Endodermal cell (in vitro differentiated cells): ENCODE measurements at regions not wholly inside any gene's neighbourhood (a gene's known extent, or its start where the extent isn't known, plus 50 kb on each side); places are given as distances from the start of the nearest gene placed in this dataset.

Experiments used
- DNase-seq: peaks from one replicate; pipeline ENCODE4 v3.0.0-alpha.2; 2017
- H3K27ac ChIP-seq: 2 replicates; pipeline ENCODE4 v1.5.1; 2013; ENCODE audit warnings: mild to moderate bottlenecking, low read depth, low read length, moderate library complexity
- H3K27me3 ChIP-seq: 2 replicates; pipeline ENCODE4 v1.6.1; 2013; ENCODE audit warnings: mild to moderate bottlenecking, low read length, moderate library complexity; ENCODE audit not compliant: insufficient read depth, control insufficient read depth, poor library complexity, severe bottlenecking
- H3K36me3 ChIP-seq: 2 replicates; pipeline ENCODE4 v1.7.0; 2013; ENCODE audit warnings: mild to moderate bottlenecking, low read length, moderate library complexity; ENCODE audit not compliant: control insufficient read depth, insufficient read depth
- H3K4me1 ChIP-seq: one replicate; pipeline ENCODE4 v1.7.0; 2013; ENCODE audit warnings: low read length; ENCODE audit not compliant: control insufficient read depth, insufficient read depth
- H3K4me3 ChIP-seq: 2 replicates; pipeline ENCODE4 v1.5.1; 2013; ENCODE audit warnings: mild to moderate bottlenecking, low read length, moderate library complexity
- H3K9ac ChIP-seq: 2 replicates; pipeline ENCODE4 v1.6.1; 2013; ENCODE audit warnings: mild to moderate bottlenecking, low read length, moderate library complexity; ENCODE audit not compliant: poor library complexity, severe bottlenecking; ENCODE audit errors: extremely low read depth
- H3K9me3 ChIP-seq: 2 replicates; pipeline ENCODE4 v1.6.1; 2013; ENCODE audit warnings: mild to moderate bottlenecking, low read length, moderate library complexity; ENCODE audit not compliant: control insufficient read depth
- H3K27ac Mint-ChIP-seq: 2 replicates; pipeline ENCODE4 v1.8.0; 2020; ENCODE audit warnings: mixed read lengths
- H3K27me3 Mint-ChIP-seq: 2 replicates; pipeline ENCODE4 v1.8.0; 2021; ENCODE audit warnings: mild to moderate bottlenecking, mixed read lengths; ENCODE audit not compliant: insufficient read depth
- H3K36me3 Mint-ChIP-seq: 2 replicates; pipeline ENCODE4 v1.8.0; 2020; ENCODE audit warnings: low read depth, mixed read lengths
- H3K4me1 Mint-ChIP-seq: 2 replicates; pipeline ENCODE4 v1.8.0; 2020; ENCODE audit warnings: mixed read lengths
- H3K4me3 Mint-ChIP-seq: 2 replicates; pipeline ENCODE4 v1.8.0; 2020; ENCODE audit warnings: mild to moderate bottlenecking, moderate library complexity, mixed read lengths
- H3K9me3 Mint-ChIP-seq: 2 replicates; pipeline ENCODE4 v1.8.0; 2020; ENCODE audit warnings: mild to moderate bottlenecking, mixed read lengths
- CTCF ChIP-seq: fragments of 200-600 bp; sonication (generic); conservative IDR thresholded peaks from 2 replicates; pipeline ENCODE4 v1.5.0; 2021; ENCODE audit warnings: antibody characterized with exemption, mild to moderate bottlenecking
- WGBS, 2 experiments: methylation state at CpG; one replicate each; pipeline versions ENCODE4 v1.1.5 to v1.1.7; 2013; ENCODE audit warnings: missing lambda C conversion rate in 2 of 2, mixed read lengths in 1 of 2; ENCODE audit not compliant: insufficient coverage in 1 of 2, insufficient read length in 1 of 2; 5-methylcytosine and 5-hydroxymethylcytosine counted together

- 80 to 96% methylated on average over 3 to 6 of the region's 6 CpGs for WGBS, 2 experiments
- no peak overlapping the region for H3K9ac ChIP-seq
- peaks cover 4% of the 10 kb centered on the region for H3K4me1 ChIP-seq
- Mint-ChIP-seq H3K4me3 (no peak overlapping the region), H3K4me1 (peaks cover 13% of the 10 kb centered on the region), H3K27ac (no peak overlapping the region), H3K27me3 (peaks cover 61% of the 10 kb centered on the region), H3K36me3 (no peaks in the 10 kb centered on the region), H3K9me3 (peaks cover 13% of the 10 kb centered on the region)
- no peak overlapping the region for H3K4me3 ChIP-seq
- no peak for TF ChIP-seq CTCF
- peaks cover 17% of the 10 kb centered on the region for H3K9me3 ChIP-seq
- H3K36me3 ChIP-seq = no peaks in the 10 kb centered on the region
- no peak overlapping the region for H3K27ac ChIP-seq
- peaks cover 9% of the 10 kb centered on the region for H3K27me3 ChIP-seq
- DNase-seq = peak; percentile 44
These were observed 56.7 kb downstream of the CAMK2N1 start for GRCh38 chr1:20429296-20429695.

GRCh38 chr1:20428841-20429240, 57.2 kb downstream of the CAMK2N1 start:
- H3K4me3 ChIP-seq = no peak overlapping the region
- H3K36me3 ChIP-seq = no peaks in the 10 kb centered on the region
- no peak overlapping the region for H3K9ac ChIP-seq
- H3K4me1 Mint-ChIP-seq = peaks cover 13% of the 10 kb centered on the region
- no peak overlapping the region for H3K27ac ChIP-seq
- H3K27ac Mint-ChIP-seq = no peak overlapping the region
- peak; percentile 24 for DNase-seq
- no peaks in the 10 kb centered on the region for H3K36me3 Mint-ChIP-seq
- H3K4me3 Mint-ChIP-seq = no peak overlapping the region
- H3K9me3 Mint-ChIP-seq = peaks cover 16% of the 10 kb centered on the region
- H3K27me3 Mint-ChIP-seq = peaks cover 60% of the 10 kb centered on the region
- 92% methylated on average over 6 of the region's 6 CpGs; no CpG with 5 or more reads in 1 of the 2 experiments for WGBS, 2 experiments
- H3K27me3 ChIP-seq = peaks cover 9% of the 10 kb centered on the region
- TF ChIP-seq CTCF = no peak
- peaks cover 22% of the 10 kb centered on the region for H3K9me3 ChIP-seq
- peaks cover 4% of the 10 kb centered on the region for H3K4me1 ChIP-seq

GRCh38 chr1:20426923-20427322, 59.1 kb downstream of the CAMK2N1 start:
- H3K4me3 ChIP-seq = no peak overlapping the region
- 23 to 74% methylated on average over 1 to 4 of the region's 4 CpGs for WGBS, 2 experiments
- H3K27ac Mint-ChIP-seq = no peak overlapping the region
- TF ChIP-seq CTCF = no peak
- no peak overlapping the region for H3K4me3 Mint-ChIP-seq
- H3K4me1 ChIP-seq = peaks cover 4% of the 10 kb centered on the region
- H3K36me3 ChIP-seq = no peaks in the 10 kb centered on the region
- H3K27me3 ChIP-seq = peaks cover 13% of the 10 kb centered on the region
- H3K27me3 Mint-ChIP-seq = peaks cover 68% of the 10 kb centered on the region
- peaks cover 40% of the 10 kb centered on the region for H3K9me3 ChIP-seq
- H3K9ac ChIP-seq = no peak overlapping the region
- H3K36me3 Mint-ChIP-seq = peaks cover 3% of the 10 kb centered on the region
- H3K9me3 Mint-ChIP-seq = peaks cover 34% of the 10 kb centered on the region
- no peak overlapping the region for H3K27ac ChIP-seq
- peaks cover 13% of the 10 kb centered on the region for H3K4me1 Mint-ChIP-seq
- peak; percentile 44 for DNase-seq
